ENCODE measurements at regions not wholly inside any gene's neighbourhood (a gene's known extent, or its start where the extent isn't known, plus 50 kb on each side); places are given as distances from the start of the nearest gene placed in this dataset.

DNA sequence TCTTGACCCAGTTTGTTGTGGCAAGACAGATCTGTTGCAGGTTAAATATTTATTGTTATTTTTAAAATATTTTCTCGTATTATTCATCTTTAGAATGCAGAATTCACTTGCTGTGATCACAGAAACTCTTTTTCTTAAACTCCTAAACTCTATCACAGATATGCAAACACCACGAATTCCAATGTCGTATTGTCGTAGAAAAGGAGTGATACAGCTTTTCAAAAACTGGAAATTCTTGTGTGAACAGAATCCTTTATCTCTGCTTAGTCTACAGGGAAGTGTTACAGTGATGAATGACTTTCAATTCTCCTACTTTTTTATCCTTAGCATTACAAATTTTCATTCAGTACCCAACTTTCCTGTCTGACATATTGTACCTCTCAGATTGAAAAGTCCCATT lies 1329.5 kb upstream of the B3GALT2 start:
- ChIA-PET CTCF (ENCODE audit: unreplicated experiment) (no interaction called here), POLR2A (no interaction called here)
- Histone ChIP-seq H3K9me3 (ENCODE audit: low read length) (no peaks in the 10 kb centered on the region), H3K4me1 (ENCODE audit: insufficient read depth, low read length, poor library complexity, severe bottlenecking) (no peaks in the 10 kb centered on the region), H4K20me1 (ENCODE audit: insufficient read depth, low read length) (no peaks in the 10 kb centered on the region), H2AFZ (ENCODE audit: low read length) (no peak overlapping the region), H3K36me3 (ENCODE audit: insufficient read depth, low read length) (no peaks in the 10 kb centered on the region), H3K4me2 (ENCODE audit: low read length) (no peak overlapping the region), H3K79me2 (ENCODE audit: insufficient read depth, low read depth, low read length) (no peaks in the 10 kb centered on the region), H3K9me2 (ENCODE audit: insufficient read depth, low read length) (no peaks in the 10 kb centered on the region), H3K4me3 (ENCODE audit: low read depth, low read length, poor library complexity, severe bottlenecking) (no peak overlapping the region), H3K27ac (ENCODE audit: low read depth, low read length, poor library complexity, severe bottlenecking) (no peak overlapping the region)
- TF ChIP-seq, protein P1, sequence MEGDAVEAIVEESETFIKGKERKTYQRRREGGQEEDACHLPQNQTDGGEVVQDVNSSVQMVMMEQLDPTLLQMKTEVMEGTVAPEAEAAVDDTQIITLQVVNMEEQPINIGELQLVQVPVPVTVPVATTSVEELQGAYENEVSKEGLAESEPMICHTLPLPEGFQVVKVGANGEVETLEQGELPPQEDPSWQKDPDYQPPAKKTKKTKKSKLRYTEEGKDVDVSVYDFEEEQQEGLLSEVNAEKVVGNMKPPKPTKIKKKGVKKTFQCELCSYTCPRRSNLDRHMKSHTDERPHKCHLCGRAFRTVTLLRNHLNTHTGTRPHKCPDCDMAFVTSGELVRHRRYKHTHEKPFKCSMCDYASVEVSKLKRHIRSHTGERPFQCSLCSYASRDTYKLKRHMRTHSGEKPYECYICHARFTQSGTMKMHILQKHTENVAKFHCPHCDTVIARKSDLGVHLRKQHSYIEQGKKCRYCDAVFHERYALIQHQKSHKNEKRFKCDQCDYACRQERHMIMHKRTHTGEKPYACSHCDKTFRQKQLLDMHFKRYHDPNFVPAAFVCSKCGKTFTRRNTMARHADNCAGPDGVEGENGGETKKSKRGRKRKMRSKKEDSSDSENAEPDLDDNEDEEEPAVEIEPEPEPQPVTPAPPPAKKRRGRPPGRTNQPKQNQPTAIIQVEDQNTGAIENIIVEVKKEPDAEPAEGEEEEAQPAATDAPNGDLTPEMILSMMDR (conservative IDR thresholded peaks at IDR 0.05; ENCODE audit: low read length): no peak
- no peak for TF ChIP-seq EZH2phosphoT487 (IDR thresholded peaks at IDR 0.05; ENCODE audit: borderline replicate concordance, low read depth, low read length)
- intact Hi-C loops (cut with micrococcal nuclease; ENCODE audit: unreplicated experiment): no loop called here
- BruUV-seq (replicated peaks): no TSS peak
- DNase-seq (ENCODE audit: low spot score): no peak

DNA sequence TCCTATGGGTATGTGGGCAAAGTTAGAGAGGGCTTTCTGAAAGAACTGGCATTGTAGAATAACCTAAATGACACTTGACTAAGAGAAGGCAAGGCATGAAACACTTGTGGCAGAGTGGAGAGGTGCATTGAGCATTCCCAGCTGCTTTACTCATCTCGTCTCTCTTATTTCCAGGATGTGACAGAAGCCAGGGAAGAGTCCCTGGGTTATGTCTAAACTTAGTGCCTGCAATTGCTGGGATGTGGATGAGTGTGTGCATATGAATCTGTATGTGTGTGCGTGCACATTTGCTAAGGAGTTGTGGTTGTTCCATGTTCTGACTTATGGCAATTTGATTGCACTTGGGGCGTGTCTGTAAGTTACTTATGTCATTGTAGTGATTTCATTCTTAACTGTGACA lies 1326.5 kb upstream of the B3GALT2 start:
- TF ChIP-seq, protein P1 (conservative IDR thresholded peaks at IDR 0.05; ENCODE audit: low read length): no peak
- TF ChIP-seq EZH2phosphoT487 (IDR thresholded peaks at IDR 0.05; ENCODE audit: borderline replicate concordance, low read depth, low read length): no peak
- Histone ChIP-seq H3K36me3 (ENCODE audit: insufficient read depth, low read length) (no peaks in the 10 kb centered on the region), H3K79me2 (ENCODE audit: insufficient read depth, low read depth, low read length) (no peaks in the 10 kb centered on the region), H3K4me3 (ENCODE audit: low read depth, low read length, poor library complexity, severe bottlenecking) (no peak overlapping the region), H3K27ac (ENCODE audit: low read depth, low read length, poor library complexity, severe bottlenecking) (no peak overlapping the region), H4K20me1 (ENCODE audit: insufficient read depth, low read length) (no peaks in the 10 kb centered on the region), H3K4me1 (ENCODE audit: insufficient read depth, low read length, poor library complexity, severe bottlenecking) (no peaks in the 10 kb centered on the region), H3K9me3 (ENCODE audit: low read length) (no peaks in the 10 kb centered on the region), H3K9me2 (ENCODE audit: insufficient read depth, low read length) (no peaks in the 10 kb centered on the region), H2AFZ (ENCODE audit: low read length) (no peak overlapping the region), H3K4me2 (ENCODE audit: low read length) (no peak overlapping the region)
- ChIA-PET CTCF (ENCODE audit: unreplicated experiment) (no interaction called here), POLR2A (no interaction called here)
- no TSS peak for BruUV-seq (replicated peaks)
- DNase-seq (ENCODE audit: low spot score): no peak
- intact Hi-C loops (cut with micrococcal nuclease; ENCODE audit: unreplicated experiment): no loop called here

- H3K27ac ChIP-seq (ENCODE audit: low read depth, low read length, poor library complexity, severe bottlenecking): no peak overlapping the region
- intact Hi-C loops (cut with micrococcal nuclease; ENCODE audit: unreplicated experiment): no loop called here
- no peak overlapping the region for H3K4me2 ChIP-seq (ENCODE audit: low read length)
- no TSS peak for BruUV-seq (replicated peaks)
- H2AFZ ChIP-seq (ENCODE audit: low read length): no peak overlapping the region
- no peaks in the 10 kb centered on the region for H3K36me3 ChIP-seq (ENCODE audit: insufficient read depth, low read length)
- POLR2A ChIA-PET: no interaction called here
- TF ChIP-seq EZH2phosphoT487 (IDR thresholded peaks at IDR 0.05; ENCODE audit: borderline replicate concordance, low read depth, low read length): no peak
- TF ChIP-seq, protein P1 (conservative IDR thresholded peaks at IDR 0.05; ENCODE audit: low read length): no peak
- H3K4me1 ChIP-seq (ENCODE audit: insufficient read depth, low read length, poor library complexity, severe bottlenecking): no peaks in the 10 kb centered on the region
- no peaks in the 10 kb centered on the region for H3K9me2 ChIP-seq (ENCODE audit: insufficient read depth, low read length)
- H3K79me2 ChIP-seq (ENCODE audit: insufficient read depth, low read depth, low read length): no peaks in the 10 kb centered on the region
- no peak for DNase-seq (ENCODE audit: low spot score)
- no peaks in the 10 kb centered on the region for H4K20me1 ChIP-seq (ENCODE audit: insufficient read depth, low read length)
- no peak overlapping the region for H3K4me3 ChIP-seq (ENCODE audit: low read depth, low read length, poor library complexity, severe bottlenecking)
- CTCF ChIA-PET (ENCODE audit: unreplicated experiment): no interaction called here
- H3K9me3 ChIP-seq (ENCODE audit: low read length): no peaks in the 10 kb centered on the region
Measured at GRCh38 chr1:194512345-194512744, 1325.9 kb upstream of the B3GALT2 start.
